ENCODE measurements at regions not wholly inside any gene's neighbourhood (a gene's known extent, or its start where the extent isn't known, plus 50 kb on each side); places are given as distances from the start of the nearest gene placed in this dataset.

DNA sequence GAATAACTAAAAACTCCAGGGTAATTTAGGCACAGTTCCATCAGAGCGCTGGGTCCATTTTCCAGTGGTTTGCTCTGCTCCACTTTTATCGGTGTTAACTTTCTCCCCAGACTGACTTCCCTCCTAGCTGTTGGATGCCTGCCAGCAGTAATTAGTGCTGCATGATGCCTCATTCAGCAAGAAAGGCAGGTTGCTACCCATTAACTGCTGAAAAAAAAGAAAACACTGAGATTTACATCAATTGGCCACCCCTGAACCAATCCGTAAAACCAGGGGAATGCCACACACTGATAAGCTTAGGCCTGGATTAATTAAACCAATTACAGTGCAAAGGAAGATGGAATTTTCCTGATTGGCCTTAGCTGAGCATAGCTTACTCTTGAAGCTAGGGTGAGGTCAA is 182.4 kb upstream of the CXXC4 start:
- H2AFZ ChIP-seq = no peak overlapping the region; the same call in 1 of the 2 replicates
- Mint-ChIP-seq H3K36me3 (ENCODE audit: low read depth) (no peaks in the 10 kb centered on the region), H3K27me3 (ENCODE audit: insufficient read depth, low read depth, poor library complexity) (no peaks in the 10 kb centered on the region), H3K9me3 (no peaks in the 10 kb centered on the region), H3K4me3 (no peak overlapping the region), H3K4me1 (peaks cover 10% of the 10 kb centered on the region; the same call in 2 of the 3 replicates), H3K27ac (no peak overlapping the region)
- H3K4me3 ChIP-seq = no peak overlapping the region
- H3K4me2 ChIP-seq = no peak overlapping the region
- no peaks in the 10 kb centered on the region for H3K4me1 ChIP-seq (ENCODE audit: insufficient read depth)
- no peaks in the 10 kb centered on the region for H4K20me1 ChIP-seq (replicated peaks; ENCODE audit: insufficient read depth)
- peak; percentile 1 for DNase-seq (ENCODE audit: low spot score)
- H3K36me3 ChIP-seq (ENCODE audit: insufficient read depth) = no peaks in the 10 kb centered on the region
- no peaks in the 10 kb centered on the region for H3F3A ChIP-seq (replicated peaks; ENCODE audit: low read depth)
- peak; percentile 47; the same call in 2 of the 3 replicates for ATAC-seq
- no peak overlapping the region for H3K27ac ChIP-seq (ENCODE audit: low read depth)
- TF ChIP-seq, protein P1, sequence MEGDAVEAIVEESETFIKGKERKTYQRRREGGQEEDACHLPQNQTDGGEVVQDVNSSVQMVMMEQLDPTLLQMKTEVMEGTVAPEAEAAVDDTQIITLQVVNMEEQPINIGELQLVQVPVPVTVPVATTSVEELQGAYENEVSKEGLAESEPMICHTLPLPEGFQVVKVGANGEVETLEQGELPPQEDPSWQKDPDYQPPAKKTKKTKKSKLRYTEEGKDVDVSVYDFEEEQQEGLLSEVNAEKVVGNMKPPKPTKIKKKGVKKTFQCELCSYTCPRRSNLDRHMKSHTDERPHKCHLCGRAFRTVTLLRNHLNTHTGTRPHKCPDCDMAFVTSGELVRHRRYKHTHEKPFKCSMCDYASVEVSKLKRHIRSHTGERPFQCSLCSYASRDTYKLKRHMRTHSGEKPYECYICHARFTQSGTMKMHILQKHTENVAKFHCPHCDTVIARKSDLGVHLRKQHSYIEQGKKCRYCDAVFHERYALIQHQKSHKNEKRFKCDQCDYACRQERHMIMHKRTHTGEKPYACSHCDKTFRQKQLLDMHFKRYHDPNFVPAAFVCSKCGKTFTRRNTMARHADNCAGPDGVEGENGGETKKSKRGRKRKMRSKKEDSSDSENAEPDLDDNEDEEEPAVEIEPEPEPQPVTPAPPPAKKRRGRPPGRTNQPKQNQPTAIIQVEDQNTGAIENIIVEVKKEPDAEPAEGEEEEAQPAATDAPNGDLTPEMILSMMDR (conservative IDR thresholded peaks at IDR 0.05; ENCODE audit: low read depth in 2 of 2) = no peak
- TF ChIP-seq EZH2 (IDR thresholded peaks at IDR 0.05; ENCODE audit: low read depth, unreplicated experiment) (no peak), POLR2AphosphoS5 (IDR thresholded peaks at IDR 0.05; ENCODE audit: low read depth) (no peak), ZNF114 (CRISPR knock-in tag; IDR thresholded peaks at IDR 0.05) (no peak), EZH2phosphoT487 (IDR thresholded peaks at IDR 0.05; ENCODE audit: unreplicated experiment) (no peak)
- TF ChIP-seq, protein P2, sequence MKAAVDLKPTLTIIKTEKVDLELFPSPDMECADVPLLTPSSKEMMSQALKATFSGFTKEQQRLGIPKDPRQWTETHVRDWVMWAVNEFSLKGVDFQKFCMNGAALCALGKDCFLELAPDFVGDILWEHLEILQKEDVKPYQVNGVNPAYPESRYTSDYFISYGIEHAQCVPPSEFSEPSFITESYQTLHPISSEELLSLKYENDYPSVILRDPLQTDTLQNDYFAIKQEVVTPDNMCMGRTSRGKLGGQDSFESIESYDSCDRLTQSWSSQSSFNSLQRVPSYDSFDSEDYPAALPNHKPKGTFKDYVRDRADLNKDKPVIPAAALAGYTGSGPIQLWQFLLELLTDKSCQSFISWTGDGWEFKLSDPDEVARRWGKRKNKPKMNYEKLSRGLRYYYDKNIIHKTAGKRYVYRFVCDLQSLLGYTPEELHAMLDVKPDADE (IDR thresholded peaks at IDR 0.05) = no peak
- TF ChIP-seq, protein P3, sequence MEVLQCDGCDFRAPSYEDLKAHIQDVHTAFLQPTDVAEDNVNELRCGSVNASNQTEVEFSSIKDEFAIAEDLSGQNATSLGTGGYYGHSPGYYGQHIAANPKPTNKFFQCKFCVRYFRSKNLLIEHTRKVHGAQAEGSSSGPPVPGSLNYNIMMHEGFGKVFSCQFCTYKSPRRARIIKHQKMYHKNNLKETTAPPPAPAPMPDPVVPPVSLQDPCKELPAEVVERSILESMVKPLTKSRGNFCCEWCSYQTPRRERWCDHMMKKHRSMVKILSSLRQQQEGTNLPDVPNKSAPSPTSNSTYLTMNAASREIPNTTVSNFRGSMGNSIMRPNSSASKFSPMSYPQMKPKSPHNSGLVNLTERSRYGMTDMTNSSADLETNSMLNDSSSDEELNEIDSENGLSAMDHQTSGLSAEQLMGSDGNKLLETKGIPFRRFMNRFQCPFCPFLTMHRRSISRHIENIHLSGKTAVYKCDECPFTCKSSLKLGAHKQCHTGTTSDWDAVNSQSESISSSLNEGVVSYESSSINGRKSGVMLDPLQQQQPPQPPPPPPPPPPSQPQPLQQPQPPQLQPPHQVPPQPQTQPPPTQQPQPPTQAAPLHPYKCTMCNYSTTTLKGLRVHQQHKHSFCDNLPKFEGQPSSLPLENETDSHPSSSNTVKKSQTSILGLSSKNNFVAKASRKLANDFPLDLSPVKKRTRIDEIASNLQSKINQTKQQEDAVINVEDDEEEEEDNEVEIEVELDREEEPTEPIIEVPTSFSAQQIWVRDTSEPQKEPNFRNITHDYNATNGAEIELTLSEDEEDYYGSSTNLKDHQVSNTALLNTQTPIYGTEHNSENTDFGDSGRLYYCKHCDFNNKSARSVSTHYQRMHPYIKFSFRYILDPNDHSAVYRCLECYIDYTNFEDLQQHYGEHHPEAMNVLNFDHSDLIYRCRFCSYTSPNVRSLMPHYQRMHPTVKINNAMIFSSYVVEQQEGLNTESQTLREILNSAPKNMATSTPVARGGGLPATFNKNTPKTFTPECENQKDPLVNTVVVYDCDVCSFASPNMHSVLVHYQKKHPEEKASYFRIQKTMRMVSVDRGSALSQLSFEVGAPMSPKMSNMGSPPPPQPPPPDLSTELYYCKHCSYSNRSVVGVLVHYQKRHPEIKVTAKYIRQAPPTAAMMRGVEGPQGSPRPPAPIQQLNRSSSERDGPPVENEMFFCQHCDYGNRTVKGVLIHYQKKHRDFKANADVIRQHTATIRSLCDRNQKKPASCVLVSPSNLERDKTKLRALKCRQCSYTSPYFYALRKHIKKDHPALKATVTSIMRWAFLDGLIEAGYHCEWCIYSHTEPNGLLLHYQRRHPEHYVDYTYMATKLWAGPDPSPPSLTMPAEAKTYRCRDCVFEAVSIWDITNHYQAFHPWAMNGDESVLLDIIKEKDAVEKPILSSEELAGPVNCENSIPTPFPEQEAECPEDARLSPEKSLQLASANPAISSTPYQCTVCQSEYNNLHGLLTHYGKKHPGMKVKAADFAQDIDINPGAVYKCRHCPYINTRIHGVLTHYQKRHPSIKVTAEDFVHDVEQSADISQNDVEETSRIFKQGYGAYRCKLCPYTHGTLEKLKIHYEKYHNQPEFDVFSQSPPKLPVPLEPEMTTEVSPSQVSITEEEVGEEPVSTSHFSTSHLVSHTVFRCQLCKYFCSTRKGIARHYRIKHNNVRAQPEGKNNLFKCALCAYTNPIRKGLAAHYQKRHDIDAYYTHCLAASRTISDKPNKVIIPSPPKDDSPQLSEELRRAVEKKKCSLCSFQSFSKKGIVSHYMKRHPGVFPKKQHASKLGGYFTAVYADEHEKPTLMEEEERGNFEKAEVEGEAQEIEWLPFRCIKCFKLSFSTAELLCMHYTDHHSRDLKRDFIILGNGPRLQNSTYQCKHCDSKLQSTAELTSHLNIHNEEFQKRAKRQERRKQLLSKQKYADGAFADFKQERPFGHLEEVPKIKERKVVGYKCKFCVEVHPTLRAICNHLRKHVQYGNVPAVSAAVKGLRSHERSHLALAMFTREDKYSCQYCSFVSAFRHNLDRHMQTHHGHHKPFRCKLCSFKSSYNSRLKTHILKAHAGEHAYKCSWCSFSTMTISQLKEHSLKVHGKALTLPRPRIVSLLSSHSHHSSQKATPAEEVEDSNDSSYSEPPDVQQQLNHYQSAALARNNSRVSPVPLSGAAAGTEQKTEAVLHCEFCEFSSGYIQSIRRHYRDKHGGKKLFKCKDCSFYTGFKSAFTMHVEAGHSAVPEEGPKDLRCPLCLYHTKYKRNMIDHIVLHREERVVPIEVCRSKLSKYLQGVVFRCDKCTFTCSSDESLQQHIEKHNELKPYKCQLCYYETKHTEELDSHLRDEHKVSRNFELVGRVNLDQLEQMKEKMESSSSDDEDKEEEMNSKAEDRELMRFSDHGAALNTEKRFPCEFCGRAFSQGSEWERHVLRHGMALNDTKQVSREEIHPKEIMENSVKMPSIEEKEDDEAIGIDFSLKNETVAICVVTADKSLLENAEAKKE (CRISPR knock-in tag; IDR thresholded peaks at IDR 0.05) = no peak
- TF ChIP-seq, protein P4, sequence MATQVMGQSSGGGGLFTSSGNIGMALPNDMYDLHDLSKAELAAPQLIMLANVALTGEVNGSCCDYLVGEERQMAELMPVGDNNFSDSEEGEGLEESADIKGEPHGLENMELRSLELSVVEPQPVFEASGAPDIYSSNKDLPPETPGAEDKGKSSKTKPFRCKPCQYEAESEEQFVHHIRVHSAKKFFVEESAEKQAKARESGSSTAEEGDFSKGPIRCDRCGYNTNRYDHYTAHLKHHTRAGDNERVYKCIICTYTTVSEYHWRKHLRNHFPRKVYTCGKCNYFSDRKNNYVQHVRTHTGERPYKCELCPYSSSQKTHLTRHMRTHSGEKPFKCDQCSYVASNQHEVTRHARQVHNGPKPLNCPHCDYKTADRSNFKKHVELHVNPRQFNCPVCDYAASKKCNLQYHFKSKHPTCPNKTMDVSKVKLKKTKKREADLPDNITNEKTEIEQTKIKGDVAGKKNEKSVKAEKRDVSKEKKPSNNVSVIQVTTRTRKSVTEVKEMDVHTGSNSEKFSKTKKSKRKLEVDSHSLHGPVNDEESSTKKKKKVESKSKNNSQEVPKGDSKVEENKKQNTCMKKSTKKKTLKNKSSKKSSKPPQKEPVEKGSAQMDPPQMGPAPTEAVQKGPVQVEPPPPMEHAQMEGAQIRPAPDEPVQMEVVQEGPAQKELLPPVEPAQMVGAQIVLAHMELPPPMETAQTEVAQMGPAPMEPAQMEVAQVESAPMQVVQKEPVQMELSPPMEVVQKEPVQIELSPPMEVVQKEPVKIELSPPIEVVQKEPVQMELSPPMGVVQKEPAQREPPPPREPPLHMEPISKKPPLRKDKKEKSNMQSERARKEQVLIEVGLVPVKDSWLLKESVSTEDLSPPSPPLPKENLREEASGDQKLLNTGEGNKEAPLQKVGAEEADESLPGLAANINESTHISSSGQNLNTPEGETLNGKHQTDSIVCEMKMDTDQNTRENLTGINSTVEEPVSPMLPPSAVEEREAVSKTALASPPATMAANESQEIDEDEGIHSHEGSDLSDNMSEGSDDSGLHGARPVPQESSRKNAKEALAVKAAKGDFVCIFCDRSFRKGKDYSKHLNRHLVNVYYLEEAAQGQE (IDR thresholded peaks at IDR 0.05; ENCODE audit: unreplicated experiment) = no peak
- H3K27me3 ChIP-seq (ENCODE audit: insufficient read depth) = no peaks in the 10 kb centered on the region
- no peaks in the 10 kb centered on the region for H3K79me2 ChIP-seq (replicated peaks; ENCODE audit: insufficient read depth)
- H3K9me2 ChIP-seq (ENCODE audit: insufficient read depth) = no peaks in the 10 kb centered on the region; the same call in 1 of the 2 replicates
